ENCODE measurements at regions not wholly inside any gene's neighbourhood (a gene's known extent, or its start where the extent isn't known, plus 50 kb on each side); places are given as distances from the start of the nearest gene placed in this dataset.

DNA sequence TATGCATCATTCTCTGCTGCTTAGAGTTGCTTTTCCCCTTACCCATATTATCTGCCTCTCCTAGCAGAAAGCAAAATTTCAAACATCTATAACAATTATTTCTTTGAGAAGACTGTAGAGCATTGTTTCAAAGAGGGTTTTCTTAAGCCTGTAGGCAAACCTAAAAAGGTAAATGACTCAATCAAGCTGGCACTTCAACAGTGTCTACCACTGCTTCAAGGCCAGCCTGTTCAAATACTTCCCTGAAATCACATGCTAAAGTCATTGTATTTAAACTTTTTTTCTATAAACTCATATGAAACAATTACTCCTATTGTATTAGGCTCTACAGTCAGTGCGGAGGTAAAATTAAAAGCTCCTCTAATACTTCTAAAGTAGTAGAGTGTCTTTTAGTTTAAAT, 87.1 kb downstream of the OGFRL1 start:
- peaks cover 0 to 4% of the 10 kb centered on the region in 2 experiments; a peak in 2 of 3 replicates for H3K36me3 ChIP-seq (ENCODE audit: control insufficient read depth in 2 of 2, insufficient read depth in 1 of 2, low read length in 2 of 2)
- H3K4me1 ChIP-seq (ENCODE audit: control insufficient read depth, insufficient read depth, low read length): no peaks in the 10 kb centered on the region
- ChIA-PET POLR2A (no interaction called here), CTCF (interaction anchor here (0.6 kb wide), 1 partner anchor 90 kb away, joined by 3 read pairs; no protein-coding TSS in a partner anchor)
- TF ChIP-seq ZNF596 (tag by site-specific recombination; IDR thresholded peaks at IDR 0.05) (no peak), ZNF571 (tag by site-specific recombination; IDR thresholded peaks at IDR 0.05) (no peak), ZBTB20 (tag by site-specific recombination; IDR thresholded peaks at IDR 0.05) (no peak), ZNF175 (tag by site-specific recombination; IDR thresholded peaks at IDR 0.05) (no peak), KLF8 (tag by site-specific recombination; IDR thresholded peaks at IDR 0.05) (no peak), ZNF24 (tag by site-specific recombination; IDR thresholded peaks at IDR 0.05) (no peak), SCRT2 (tag by site-specific recombination; IDR thresholded peaks at IDR 0.05) (no peak), ZNF292 (tag by site-specific recombination; IDR thresholded peaks at IDR 0.05; ENCODE audit: borderline replicate concordance, low read depth) (no peak), GLI2 (tag by site-specific recombination; IDR thresholded peaks at IDR 0.05; ENCODE audit: borderline replicate concordance, low read depth) (no peak), ZNF521 (tag by site-specific recombination; IDR thresholded peaks at IDR 0.05) (no peak), ZEB2 (tag by site-specific recombination; IDR thresholded peaks at IDR 0.05) (no peak), ZNF112 (tag by site-specific recombination; IDR thresholded peaks at IDR 0.05) (no peak), ZFP37 (tag by site-specific recombination; IDR thresholded peaks at IDR 0.05) (no peak), MYNN (tag by site-specific recombination; IDR thresholded peaks at IDR 0.05; ENCODE audit: borderline replicate concordance) (no peak), ZNF704 (tag by site-specific recombination; IDR thresholded peaks at IDR 0.05) (no peak), ZNF114 (tag by site-specific recombination; IDR thresholded peaks at IDR 0.05) (no peak)
- TF ChIP-seq, protein P1, sequence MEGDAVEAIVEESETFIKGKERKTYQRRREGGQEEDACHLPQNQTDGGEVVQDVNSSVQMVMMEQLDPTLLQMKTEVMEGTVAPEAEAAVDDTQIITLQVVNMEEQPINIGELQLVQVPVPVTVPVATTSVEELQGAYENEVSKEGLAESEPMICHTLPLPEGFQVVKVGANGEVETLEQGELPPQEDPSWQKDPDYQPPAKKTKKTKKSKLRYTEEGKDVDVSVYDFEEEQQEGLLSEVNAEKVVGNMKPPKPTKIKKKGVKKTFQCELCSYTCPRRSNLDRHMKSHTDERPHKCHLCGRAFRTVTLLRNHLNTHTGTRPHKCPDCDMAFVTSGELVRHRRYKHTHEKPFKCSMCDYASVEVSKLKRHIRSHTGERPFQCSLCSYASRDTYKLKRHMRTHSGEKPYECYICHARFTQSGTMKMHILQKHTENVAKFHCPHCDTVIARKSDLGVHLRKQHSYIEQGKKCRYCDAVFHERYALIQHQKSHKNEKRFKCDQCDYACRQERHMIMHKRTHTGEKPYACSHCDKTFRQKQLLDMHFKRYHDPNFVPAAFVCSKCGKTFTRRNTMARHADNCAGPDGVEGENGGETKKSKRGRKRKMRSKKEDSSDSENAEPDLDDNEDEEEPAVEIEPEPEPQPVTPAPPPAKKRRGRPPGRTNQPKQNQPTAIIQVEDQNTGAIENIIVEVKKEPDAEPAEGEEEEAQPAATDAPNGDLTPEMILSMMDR (tag by site-specific recombination; IDR thresholded peaks at IDR 0.05): no peak
- H3K4me3 ChIP-seq (ENCODE audit: low read depth, low read length): no peak overlapping the region
- no peak overlapping the region for H3K27ac ChIP-seq (ENCODE audit: extremely low read depth, low read depth, low read length)
- H3K9me3 ChIP-seq (ENCODE audit: control insufficient read depth, insufficient read depth, low read depth, low read length): no peaks in the 10 kb centered on the region

GRCh38 chr6:71376830-71377229, 88.2 kb downstream of the OGFRL1 start:
- Histone ChIP-seq H3K4me3 (ENCODE audit: low read depth, low read length) (no peak overlapping the region), H3K4me1 (ENCODE audit: control insufficient read depth, insufficient read depth, low read length) (no peaks in the 10 kb centered on the region), H3K27ac (ENCODE audit: extremely low read depth, low read depth, low read length) (no peak overlapping the region), H3K9me3 (ENCODE audit: control insufficient read depth, insufficient read depth, low read depth, low read length) (no peaks in the 10 kb centered on the region), H3K36me3 (ENCODE audit: control insufficient read depth in 2 of 2, insufficient read depth in 1 of 2, low read length in 2 of 2) (peaks cover 0 to 4% of the 10 kb centered on the region in 2 experiments; a peak in 2 of 3 replicates)
- ChIA-PET POLR2A (no interaction called here), CTCF (interaction anchor here (0.6 to 1.2 kb wide), 2 partner anchors 134 to 158 kb away, joined by 3 read pairs; no protein-coding TSS in a partner anchor)
- no peak for TF ChIP-seq ZNF138 (tag by site-specific recombination; IDR thresholded peaks at IDR 0.05; ENCODE audit: borderline replicate concordance)
- TF ChIP-seq, protein P2, sequence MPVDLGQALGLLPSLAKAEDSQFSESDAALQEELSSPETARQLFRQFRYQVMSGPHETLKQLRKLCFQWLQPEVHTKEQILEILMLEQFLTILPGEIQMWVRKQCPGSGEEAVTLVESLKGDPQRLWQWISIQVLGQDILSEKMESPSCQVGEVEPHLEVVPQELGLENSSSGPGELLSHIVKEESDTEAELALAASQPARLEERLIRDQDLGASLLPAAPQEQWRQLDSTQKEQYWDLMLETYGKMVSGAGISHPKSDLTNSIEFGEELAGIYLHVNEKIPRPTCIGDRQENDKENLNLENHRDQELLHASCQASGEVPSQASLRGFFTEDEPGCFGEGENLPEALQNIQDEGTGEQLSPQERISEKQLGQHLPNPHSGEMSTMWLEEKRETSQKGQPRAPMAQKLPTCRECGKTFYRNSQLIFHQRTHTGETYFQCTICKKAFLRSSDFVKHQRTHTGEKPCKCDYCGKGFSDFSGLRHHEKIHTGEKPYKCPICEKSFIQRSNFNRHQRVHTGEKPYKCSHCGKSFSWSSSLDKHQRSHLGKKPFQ (tag by site-specific recombination; IDR thresholded peaks at IDR 0.05): no peak

DNA sequence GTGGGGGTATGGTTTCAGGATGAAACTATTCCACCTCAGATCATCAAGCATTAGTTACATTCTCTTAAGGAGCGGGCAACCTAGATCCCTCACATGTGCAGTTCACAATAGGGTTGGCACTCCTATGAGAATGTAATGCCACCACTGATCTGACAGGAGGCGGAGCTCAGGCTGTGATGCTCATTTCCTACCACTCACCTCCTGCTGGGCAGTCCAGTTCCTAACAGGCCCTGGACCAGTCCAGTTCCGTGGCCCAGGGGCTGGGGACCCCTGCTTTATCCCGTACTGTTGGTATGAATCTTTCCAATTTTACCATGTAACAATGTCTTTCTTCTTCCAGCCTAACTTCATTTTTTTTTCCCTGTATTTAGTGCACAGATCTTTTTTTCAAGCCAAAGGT, 94.9 kb downstream of the OGFRL1 start:
- H3K4me1 ChIP-seq (ENCODE audit: control insufficient read depth, insufficient read depth, low read length): peaks cover 10% of the 10 kb centered on the region
- H3K36me3 ChIP-seq (ENCODE audit: control insufficient read depth in 2 of 2, insufficient read depth in 1 of 2, low read length in 2 of 2): no peaks in the 10 kb centered on the region
- H3K27ac ChIP-seq (ENCODE audit: extremely low read depth, low read depth, low read length): no peak overlapping the region
- CTCF ChIA-PET: interaction anchor here (0.6 to 7.7 kb wide), 9 partner anchors 10 to 488 kb away, joined by 3 to 94 read pairs (median 4); no protein-coding TSS in a partner anchor
- POLR2A ChIA-PET: no interaction called here
- no peak overlapping the region for H3K4me3 ChIP-seq (ENCODE audit: low read depth, low read length)
- no peaks in the 10 kb centered on the region for H3K9me3 ChIP-seq (ENCODE audit: control insufficient read depth, insufficient read depth, low read depth, low read length)
- TF ChIP-seq, protein P3, sequence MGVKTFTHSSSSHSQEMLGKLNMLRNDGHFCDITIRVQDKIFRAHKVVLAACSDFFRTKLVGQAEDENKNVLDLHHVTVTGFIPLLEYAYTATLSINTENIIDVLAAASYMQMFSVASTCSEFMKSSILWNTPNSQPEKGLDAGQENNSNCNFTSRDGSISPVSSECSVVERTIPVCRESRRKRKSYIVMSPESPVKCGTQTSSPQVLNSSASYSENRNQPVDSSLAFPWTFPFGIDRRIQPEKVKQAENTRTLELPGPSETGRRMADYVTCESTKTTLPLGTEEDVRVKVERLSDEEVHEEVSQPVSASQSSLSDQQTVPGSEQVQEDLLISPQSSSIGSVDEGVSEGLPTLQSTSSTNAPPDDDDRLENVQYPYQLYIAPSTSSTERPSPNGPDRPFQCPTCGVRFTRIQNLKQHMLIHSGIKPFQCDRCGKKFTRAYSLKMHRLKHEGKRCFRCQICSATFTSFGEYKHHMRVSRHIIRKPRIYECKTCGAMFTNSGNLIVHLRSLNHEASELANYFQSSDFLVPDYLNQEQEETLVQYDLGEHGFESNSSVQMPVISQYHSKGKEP (tag by site-specific recombination; IDR thresholded peaks at IDR 0.05): no peak
- no peak for TF ChIP-seq ZNF37A (tag by site-specific recombination; IDR thresholded peaks at IDR 0.05)
- TF ChIP-seq SALL2 (tag by site-specific recombination; IDR thresholded peaks at IDR 0.05; ENCODE audit: borderline replicate concordance): no peak
